ENCODE measurements at regions not wholly inside any gene's neighbourhood (a gene's known extent, or its start where the extent isn't known, plus 50 kb on each side); places are given as distances from the start of the nearest gene placed in this dataset.

GRCh38 chr3:3984053-3984452 is 184.8 kb downstream of the LRRN1 start:
- H3K27ac ChIP-seq (ENCODE audit: insufficient read depth, low read depth, low read length) = no peak overlapping the region
- DNase-seq (ENCODE audit: low read depth, low spot score) (no peak), FAIRE-seq (no peak)
- CTCF ChIA-PET = no interaction called here
- H3K36me3 ChIP-seq (ENCODE audit: control insufficient read depth in 2 of 2, extremely low read depth in 1 of 2, insufficient read depth in 2 of 2, low read length in 2 of 2) = no peaks in the 10 kb centered on the region
- no peak overlapping the region for H3K9ac ChIP-seq (replicated peaks; ENCODE audit: extremely low read depth, insufficient read depth, low read length)
- no peak overlapping the region for H3K4me2 ChIP-seq (ENCODE audit: insufficient read depth, low read length)
- no peaks in the 10 kb centered on the region for H3K79me2 ChIP-seq (ENCODE audit: control insufficient read depth, insufficient read depth, low read length)
- H3K4me3 ChIP-seq (replicated peaks in 1 of 3; ENCODE audit: insufficient read depth in 1 of 3, low read depth in 1 of 3, low read length in 3 of 3) = no peak overlapping the region
- no peak overlapping the region for H2AFZ ChIP-seq (ENCODE audit: low read depth, low read length)
- dilution Hi-C loops (cut with MboI; ENCODE audit: extremely low pct_ligation_motif_present, low sequenced_read_pairs) = no loop called here
- BruUV-seq (replicated peaks) = no TSS peak
- H3K4me1 ChIP-seq (ENCODE audit: control insufficient read depth, extremely low read depth, insufficient read depth, low read length) = no peaks in the 10 kb centered on the region
- H3K27me3 ChIP-seq (ENCODE audit: control insufficient read depth in 2 of 2, insufficient read depth in 2 of 2, low read length in 2 of 2) = no peaks in the 10 kb centered on the region
- TF ChIP-seq GATA2 (IDR thresholded peaks at IDR 0.05; ENCODE audit: insufficient read depth, insufficient read length, low read depth, low read length) (no peak), POLR2A (IDR thresholded peaks at IDR 0.05; ENCODE audit: low read depth, low read length) (no peak), EZH2 (IDR thresholded peaks at IDR 0.05; ENCODE audit: borderline replicate concordance, low read depth, low read length, severe bottlenecking) (no peak), CTCF (IDR thresholded peaks at IDR 0.05; ENCODE audit: extremely low read depth in 1 of 2, insufficient read depth in 1 of 2, low read depth in 1 of 2, low read length in 2 of 2) (no peak), POLR2AphosphoS5 (IDR thresholded peaks at IDR 0.05; ENCODE audit: insufficient read depth, low read depth, low read length) (no peak), MYC (IDR thresholded peaks at IDR 0.05; ENCODE audit: low read depth, low read length) (no peak), JUN (IDR thresholded peaks at IDR 0.05; ENCODE audit: borderline replicate concordance, insufficient read depth, insufficient read length, low read depth) (no peak), MAX (IDR thresholded peaks at IDR 0.05; ENCODE audit: insufficient read depth, insufficient read length) (no peak), FOS (IDR thresholded peaks at IDR 0.05; ENCODE audit: borderline replicate concordance, insufficient read depth, low read length) (no peak)
- peaks cover 3% of the 10 kb centered on the region for H3K9me3 ChIP-seq (replicated peaks; ENCODE audit: control insufficient read depth, insufficient read depth, low read length)
- intact Hi-C loops (cut with micrococcal nuclease) = no loop called here
- H4K20me1 ChIP-seq (replicated peaks; ENCODE audit: control insufficient read depth, extremely low read depth, insufficient read depth, low read length) = no peaks in the 10 kb centered on the region
- POLR2A ChIA-PET = no interaction called here
- no peaks in the 10 kb centered on the region for H3K9me1 ChIP-seq (replicated peaks; ENCODE audit: control insufficient read depth, extremely low read depth, insufficient read depth, low read length)
